ENCODE measurements at regions not wholly inside any gene's neighbourhood (a gene's known extent, or its start where the extent isn't known, plus 50 kb on each side); places are given as distances from the start of the nearest gene placed in this dataset.

GRCh38 chr13:34678154-34678553 is 263.9 kb upstream of the NBEA start:
- Histone ChIP-seq H2BK120ac (ENCODE audit: low read depth, low read length) (no peak overlapping the region), H3K56ac (ENCODE audit: extremely low read depth, insufficient read depth, low read length) (no peak overlapping the region), H3K4me2 (ENCODE audit: low read depth, low read length) (no peak overlapping the region), H2AK5ac (ENCODE audit: low read depth, low read length) (no peak overlapping the region), H3K14ac (replicated peaks; ENCODE audit: low read depth, low read length) (no peak overlapping the region), H4K91ac (ENCODE audit: insufficient read depth, low read depth, low read length) (no peak overlapping the region), H3K27ac (ENCODE audit: insufficient read depth, low read length) (no peak overlapping the region), H3K23ac (ENCODE audit: low read depth, low read length) (no peak overlapping the region), H3K9me3 (ENCODE audit: control insufficient read depth, insufficient read depth, low read length) (no peaks in the 10 kb centered on the region), H4K20me1 (ENCODE audit: insufficient read depth, low read length) (no peaks in the 10 kb centered on the region), H3K18ac (ENCODE audit: low read depth, low read length) (no peak overlapping the region), H3K4me3 (ENCODE audit: insufficient read depth, low read depth, low read length) (no peak overlapping the region), H2AK9ac (replicated peaks; ENCODE audit: low read depth, low read length, poor library complexity) (no peak overlapping the region), H3K27me3 (ENCODE audit: control insufficient read depth, insufficient read depth, low read length) (no peaks in the 10 kb centered on the region), H2BK20ac (ENCODE audit: low read depth, low read length) (no peak overlapping the region), H3K36me3 (ENCODE audit: control insufficient read depth, insufficient read depth, low read length) (no peaks in the 10 kb centered on the region), H3K4ac (ENCODE audit: low read depth, low read length) (no peak overlapping the region), H2AFZ (replicated peaks; ENCODE audit: low read length, poor library complexity) (no peak overlapping the region), H4K5ac (ENCODE audit: low read depth, low read length) (no peak overlapping the region), H3K9ac (ENCODE audit: low read depth, low read length) (no peak overlapping the region), H3K79me1 (ENCODE audit: low read depth in 1 of 2, low read length in 2 of 2) (no peaks in the 10 kb centered on the region), H4K8ac (ENCODE audit: low read depth in 2 of 2, low read length in 2 of 2) (no peak overlapping the region), H2BK15ac (ENCODE audit: low read depth, low read length) (no peak overlapping the region), H3K4me1 (ENCODE audit: control insufficient read depth, insufficient read depth, low read length) (no peaks in the 10 kb centered on the region), H2BK5ac (ENCODE audit: low read depth, low read length, poor library complexity, severe bottlenecking) (no peak overlapping the region), H3K9me1 (ENCODE audit: insufficient read depth, low read length) (no peaks in the 10 kb centered on the region)
- ATAC-seq (ENCODE audit: low read depth) (no peak), DNase-seq (no peak)
- ChIA-PET CTCF (no interaction called here), POLR2A (ENCODE audit: unreplicated experiment) (no interaction called here)
- intact Hi-C loops (cut with micrococcal nuclease) = no loop called here
- no TSS peak for BruUV-seq (replicated peaks)
- no CpG with 5 or more reads among the region's 2 CpGs for WGBS, 2 experiments (ENCODE audit: extremely low coverage in 2 of 2, insufficient read length in 1 of 2)
- dilution Hi-C loops (cut with HindIII; ENCODE audit: low sequenced_read_pairs, unreplicated experiment) = no loop called here
- TF ChIP-seq MAFK (IDR thresholded peaks at IDR 0.05; ENCODE audit: low read depth, low read length) = no peak
- no peak for TF ChIP-seq RCOR1 (IDR thresholded peaks at IDR 0.05; ENCODE audit: insufficient replicate concordance, low read length)
- no peak for TF ChIP-seq MAZ (IDR thresholded peaks at IDR 0.05; ENCODE audit: borderline replicate concordance, low read depth, low read length)
- TF ChIP-seq BHLHE40 (IDR thresholded peaks at IDR 0.05; ENCODE audit: low read depth, low read length) = no peak
- no peak for TF ChIP-seq RFX5 (IDR thresholded peaks at IDR 0.05; ENCODE audit: low read depth, low read length)
- TF ChIP-seq SMC3 (IDR thresholded peaks at IDR 0.05; ENCODE audit: low read depth, low read length) = no peak
- no peak for TF ChIP-seq CTCF (conservative IDR thresholded peaks at IDR 0.05; ENCODE audit: low read depth, low read length)
- TF ChIP-seq ELK1 (IDR thresholded peaks at IDR 0.05; ENCODE audit: borderline replicate concordance, low read depth, low read length) = no peak
- no peak for TF ChIP-seq POLR2A (IDR thresholded peaks at IDR 0.05; ENCODE audit: low read depth, low read length)
- TF ChIP-seq CHD1 (IDR thresholded peaks at IDR 0.05; ENCODE audit: low read depth, low read length) = no peak
- no peak for TF ChIP-seq RAD21 (IDR thresholded peaks at IDR 0.05; ENCODE audit: low read length)
- TF ChIP-seq NFE2L2 (IDR thresholded peaks at IDR 0.05; ENCODE audit: low read depth, low read length) = no peak
- in situ Hi-C loops (cut with MboI; ENCODE audit: low sequenced_read_pairs) = no loop called here

All from IMR-90 (cell line).